ENCODE measurements at regions not wholly inside any gene's neighbourhood (a gene's known extent, or its start where the extent isn't known, plus 50 kb on each side); places are given as distances from the start of the nearest gene placed in this dataset.

- Histone ChIP-seq H3K36me3 (ENCODE audit: control insufficient read depth, insufficient read depth, low read length) (no peaks in the 10 kb centered on the region), H3K27me3 (replicated peaks; ENCODE audit: control insufficient read depth, insufficient read depth, low read length) (no peaks in the 10 kb centered on the region; the same call in 1 of the 2 replicates), H3K4me3 (replicated peaks; ENCODE audit: low read depth, low read length) (no peak overlapping the region)
- no peak for DNase-seq (ENCODE audit: extremely low read depth, insufficient read length)
- no peak for TF ChIP-seq CTCF (IDR thresholded peaks at IDR 0.05; ENCODE audit: insufficient read depth, low read length, poor library complexity, severe bottlenecking)
Measured at GRCh38 chr18:6598657-6599056, 130.9 kb upstream of the ARHGAP28 start.

- no peaks in the 10 kb centered on the region for H3K36me3 ChIP-seq (ENCODE audit: control insufficient read depth, insufficient read depth, low read length)
- H3K4me3 ChIP-seq (replicated peaks; ENCODE audit: low read depth, low read length), result no peak overlapping the region
- no peaks in the 10 kb centered on the region; the same call in 1 of the 2 replicates for H3K27me3 ChIP-seq (replicated peaks; ENCODE audit: control insufficient read depth, insufficient read depth, low read length)
- DNase-seq (ENCODE audit: extremely low read depth, insufficient read length), result no peak
- no peak for TF ChIP-seq CTCF (IDR thresholded peaks at IDR 0.05; ENCODE audit: insufficient read depth, low read length, poor library complexity, severe bottlenecking)
Measured at GRCh38 chr18:6600667-6601167, 128.8 kb upstream of the ARHGAP28 start.

GRCh38 chr18:6601241-6601640 lies 128.3 kb upstream of the ARHGAP28 start:
- DNase-seq (ENCODE audit: extremely low read depth, insufficient read length), result no peak
- Histone ChIP-seq H3K4me3 (replicated peaks; ENCODE audit: low read depth, low read length) (no peak overlapping the region), H3K36me3 (ENCODE audit: control insufficient read depth, insufficient read depth, low read length) (no peaks in the 10 kb centered on the region), H3K27me3 (replicated peaks; ENCODE audit: control insufficient read depth, insufficient read depth, low read length) (no peaks in the 10 kb centered on the region; the same call in 1 of the 2 replicates)
- no peak for TF ChIP-seq CTCF (IDR thresholded peaks at IDR 0.05; ENCODE audit: insufficient read depth, low read length, poor library complexity, severe bottlenecking)

GRCh38 chr18:6602365-6602764 lies 127.2 kb upstream of the ARHGAP28 start:
- H3K27me3 ChIP-seq (replicated peaks; ENCODE audit: control insufficient read depth, insufficient read depth, low read length), result no peaks in the 10 kb centered on the region; the same call in 1 of the 2 replicates

GRCh38 chr18:6604573-6604941 lies 125.0 kb upstream of the ARHGAP28 start:
- no peak for TF ChIP-seq CTCF (IDR thresholded peaks at IDR 0.05; ENCODE audit: insufficient read depth, low read length, poor library complexity, severe bottlenecking)
- Histone ChIP-seq H3K27me3 (replicated peaks; ENCODE audit: control insufficient read depth, insufficient read depth, low read length) (no peaks in the 10 kb centered on the region), H3K4me3 (replicated peaks; ENCODE audit: low read depth, low read length) (no peak overlapping the region), H3K36me3 (ENCODE audit: control insufficient read depth, insufficient read depth, low read length) (no peaks in the 10 kb centered on the region)
- DNase-seq (ENCODE audit: extremely low read depth, insufficient read length), result no peak

More at GRCh38 chr18:6602365-6602764, 127.2 kb upstream of the ARHGAP28 start:
- no peak for TF ChIP-seq CTCF (IDR thresholded peaks at IDR 0.05; ENCODE audit: insufficient read depth, low read length, poor library complexity, severe bottlenecking)
- DNase-seq (ENCODE audit: extremely low read depth, insufficient read length), result no peak
- Histone ChIP-seq H3K36me3 (ENCODE audit: control insufficient read depth, insufficient read depth, low read length) (no peaks in the 10 kb centered on the region), H3K4me3 (replicated peaks; ENCODE audit: low read depth, low read length) (no peak overlapping the region)

Data from GM06990 (cell line).